Progenitor cell of endocrine pancreas (in vitro differentiated cells): ENCODE measurements at regions not wholly inside any gene's neighbourhood (a gene's known extent, or its start where the extent isn't known, plus 50 kb on each side); places are given as distances from the start of the nearest gene placed in this dataset.

Source experiments
- DNase-seq: peaks from one replicate; pipeline ENCODE4 v3.0.0; 2021; ENCODE audit warnings: low spot score; ENCODE audit not compliant: unreplicated experiment
- H3K27ac Mint-ChIP-seq: 2 replicates; pipeline ENCODE4 v1.8.0; 2021; ENCODE audit warnings: mild to moderate bottlenecking, moderate library complexity, mixed read lengths
- H3K27me3 Mint-ChIP-seq: 2 replicates; pipeline ENCODE4 v1.8.0; 2021; ENCODE audit warnings: mixed read lengths
- H3K36me3 Mint-ChIP-seq: 2 replicates; pipeline ENCODE4 v1.8.0; 2022; ENCODE audit warnings: mixed read lengths; ENCODE audit not compliant: insufficient read depth
- H3K4me1 Mint-ChIP-seq: 2 replicates; pipeline ENCODE4 v1.8.0; 2021; ENCODE audit warnings: low read depth, mixed read lengths
- H3K4me3 Mint-ChIP-seq: 2 replicates; pipeline ENCODE4 v1.8.0; 2021; ENCODE audit warnings: low read depth, mild to moderate bottlenecking, moderate library complexity, mixed read lengths
- H3K9me3 Mint-ChIP-seq: 2 replicates; pipeline ENCODE4 v1.8.0; 2021; ENCODE audit warnings: low read depth, mixed read lengths
- CTCF ChIP-seq: fragments of 200-600 bp; sonication (generic); IDR thresholded peaks from one replicate; pipeline ENCODE4 v1.5.0; 2021; ENCODE audit warnings: antibody characterized with exemption, mild to moderate bottlenecking; ENCODE audit not compliant: unreplicated experiment

GRCh38 chr9:29144476-29144875 lies 1571.2 kb upstream of the C9orf72 start:
- no peak for TF ChIP-seq CTCF
- Mint-ChIP-seq H3K9me3 (peaks cover 7% of the 10 kb centered on the region), H3K4me3 (no peak overlapping the region), H3K27me3 (no peaks in the 10 kb centered on the region), H3K36me3 (no peaks in the 10 kb centered on the region), H3K27ac (no peak overlapping the region), H3K4me1 (no peaks in the 10 kb centered on the region)
- DNase-seq, result no peak

- Mint-ChIP-seq H3K36me3 (no peaks in the 10 kb centered on the region), H3K9me3 (peaks cover 3% of the 10 kb centered on the region), H3K27ac (no peak overlapping the region), H3K27me3 (no peaks in the 10 kb centered on the region), H3K4me3 (no peak overlapping the region), H3K4me1 (no peaks in the 10 kb centered on the region)
- no peak for TF ChIP-seq CTCF
- DNase-seq, result no peak
Measured at GRCh38 chr9:29150606-29151005, 1577.3 kb upstream of the C9orf72 start.

GRCh38 chr9:29160763-29161353 lies 1587.6 kb upstream of the C9orf72 start:
- no peak for DNase-seq
- H3K9me3 Mint-ChIP-seq, result no peaks in the 10 kb centered on the region
- no peaks in the 10 kb centered on the region for H3K4me1 Mint-ChIP-seq
- no peak overlapping the region for H3K27ac Mint-ChIP-seq
- no peak for TF ChIP-seq CTCF
- no peaks in the 10 kb centered on the region for H3K36me3 Mint-ChIP-seq
- H3K27me3 Mint-ChIP-seq, result no peaks in the 10 kb centered on the region
- H3K4me3 Mint-ChIP-seq, result no peak overlapping the region

GRCh38 chr9:29174136-29174535 lies 1600.9 kb upstream of the C9orf72 start:
- Mint-ChIP-seq H3K4me1 (no peaks in the 10 kb centered on the region), H3K27me3 (no peaks in the 10 kb centered on the region), H3K27ac (no peak overlapping the region), H3K9me3 (no peaks in the 10 kb centered on the region), H3K36me3 (no peaks in the 10 kb centered on the region), H3K4me3 (no peak overlapping the region)
- TF ChIP-seq CTCF, result no peak
- DNase-seq, result no peak

- H3K27ac Mint-ChIP-seq, result no peak overlapping the region
- H3K9me3 Mint-ChIP-seq, result no peaks in the 10 kb centered on the region
Measured at GRCh38 chr9:29176231-29176630, 1603.0 kb upstream of the C9orf72 start.

More at GRCh38 chr9:29176231-29176630, 1603.0 kb upstream of the C9orf72 start:
- DNase-seq, result no peak
- H3K4me1 Mint-ChIP-seq, result peaks cover under 1% of the 10 kb centered on the region
- no peaks in the 10 kb centered on the region for H3K27me3 Mint-ChIP-seq
- H3K4me3 Mint-ChIP-seq, result no peak overlapping the region
- H3K36me3 Mint-ChIP-seq, result no peaks in the 10 kb centered on the region
- no peak for TF ChIP-seq CTCF
